Adrenal gland (tissue), 9 donors: ENCODE measurements at regions not wholly inside any gene's neighbourhood (a gene's known extent, or its start where the extent isn't known, plus 50 kb on each side); places are given as distances from the start of the nearest gene placed in this dataset.

Experiments
- DNase-seq, 7 donors: peaks; one replicate each; pipeline ENCODE4 v3.0.0-alpha.2; 2019 to 2020
- H3K27ac ChIP-seq, 5 donors: fragments of 200-600 bp; sonication (generic) in 4 of 5; 1 replicate in 3 of 5; 2 replicates in 2 of 5; pipeline versions ENCODE4 v1.5.1 to v1.8.0; 2016 to 2020; ENCODE audit warnings: mild to moderate bottlenecking in 1 of 5
- H3K27me3 ChIP-seq: fragments of 200-600 bp; 2 replicates; pipeline ENCODE4 v1.8.0; 2021
- H3K36me3 ChIP-seq, 2 donors: fragments of 200-600 bp; replicated peaks in 1 of 2; 1 replicate in 1 of 2; 2 replicates in 1 of 2; pipeline versions ENCODE4 v1.5.1 to v1.8.0; 2018 to 2022
- H3K4me1 ChIP-seq, 2 donors: fragments of 200-600 bp; replicated peaks in 1 of 2; 1 replicate in 1 of 2; 2 replicates in 1 of 2; pipeline versions ENCODE4 v1.5.1 to v1.8.0; 2018 to 2021
- H3K4me3 ChIP-seq, 4 donors: fragments of 200-600 bp; sonication (generic) in 3 of 4; one replicate each; pipeline ENCODE4 v1.5.1; 2016 to 2018
- H3K9me3 ChIP-seq, 3 donors: fragments of 200-600 bp; sonication (generic) in 1 of 3; replicated peaks in 1 of 3; 1 replicate in 2 of 3; 2 replicates in 1 of 3; pipeline versions ENCODE4 v1.5.1 to v1.8.0; 2016 to 2021
- CTCF ChIP-seq, 6 experiments: fragments of 450-650 bp in 4 of 6; fragments of 200-600 bp in 2 of 6; sonication (generic) in 1 of 6; IDR thresholded peaks; 1 replicate in 5 of 6; 2 replicates in 1 of 6; pipeline versions ENCODE4 v1.5.1 to v1.8.0; 2016 to 2021; ENCODE audit warnings: antibody characterized with exemption in 6 of 6, mild to moderate bottlenecking in 2 of 6, moderate library complexity in 1 of 6
- POLR2A ChIP-seq, 2 donors: fragments of 450-650 bp; IDR thresholded peaks; one replicate each; pipeline ENCODE4 v1.6.1; 2017; ENCODE audit warnings: antibody characterized with exemption in 2 of 2, mild to moderate bottlenecking in 2 of 2, moderate library complexity in 1 of 2
- WGBS, 4 donors: extraction: QIAGEN DNeasy Blood & Tissue Kit in 2 of 4; methylation state at CpG; one replicate each; pipeline versions ENCODE4 v1.1.5 to v1.1.7; 2013 to 2017; 5-methylcytosine and 5-hydroxymethylcytosine counted together
- intact Hi-C, 2 donors: fragments of 100-400 bp; cut with DNase I; formaldehyde crosslinking; loops; one replicate each; pipeline versions ENCODE4 v1.14.1 to v1.15.0; 2022 to 2023
- donor health status: healthy with polysubstance abuse.
- donor health status: Bipolar disorder and iron deficiency.
- donor health status: DM: yes; HTN: yes; CAD: no.
- donor health status: DM: no; HTN: no; CAD: no.
- donor health status: DM: no; HTN: no; CAD: no.

GRCh38 chr12:90428465-90428864 lies 526.5 kb downstream of the CCER1 start:
- no peaks in the 10 kb centered on the region for H3K36me3 ChIP-seq
- H3K27me3 ChIP-seq, result no peaks in the 10 kb centered on the region
- H3K27ac ChIP-seq, result no peak overlapping the region
- intact Hi-C loops, result no loop called here
- WGBS, 4 donors, result 49 to 62% (median 58%) methylated on average over 1 of the region's 1 CpG
- H3K9me3 ChIP-seq, result no peaks in the 10 kb centered on the region
- H3K4me3 ChIP-seq, result no peak overlapping the region
- TF ChIP-seq POLR2A (IDR thresholded peaks at IDR 0.05) (no peak), CTCF (IDR thresholded peaks at IDR 0.05) (no peak)
- no peak for DNase-seq
- H3K4me1 ChIP-seq, result no peaks in the 10 kb centered on the region

GRCh38 chr12:90423965-90424364 lies 531.0 kb downstream of the CCER1 start:
- DNase-seq, result no peak
- H3K27me3 ChIP-seq, result no peaks in the 10 kb centered on the region
- no peaks in the 10 kb centered on the region for H3K4me1 ChIP-seq
- no peaks in the 10 kb centered on the region for H3K36me3 ChIP-seq
- H3K4me3 ChIP-seq, result no peak overlapping the region
- no peaks in the 10 kb centered on the region for H3K9me3 ChIP-seq
- intact Hi-C loops, result no loop called here
- WGBS, 4 donors, result 48 to 50% (median 49%) methylated on average over 2 of the region's 2 CpGs
- TF ChIP-seq CTCF (IDR thresholded peaks at IDR 0.05), result no peak
- no peak for TF ChIP-seq POLR2A (IDR thresholded peaks at IDR 0.05)
- H3K27ac ChIP-seq, result no peak overlapping the region

GRCh38 chr12:90410962-90411361 lies 544.0 kb downstream of the CCER1 start:
- no peak for DNase-seq
- Histone ChIP-seq H3K27me3 (no peaks in the 10 kb centered on the region), H3K9me3 (no peaks in the 10 kb centered on the region), H3K4me3 (no peak overlapping the region), H3K27ac (no peak overlapping the region), H3K36me3 (no peaks in the 10 kb centered on the region), H3K4me1 (no peaks in the 10 kb centered on the region)
- intact Hi-C loops, result no loop called here
- WGBS, 4 donors, result 92 to 96% (median 95%) methylated on average over 32 to 33 of the region's 33 CpGs; no CpG with 5 or more reads in 1 of the 4 donors
- TF ChIP-seq CTCF (IDR thresholded peaks at IDR 0.05) (no peak), POLR2A (IDR thresholded peaks at IDR 0.05) (no peak)

- TF ChIP-seq CTCF (IDR thresholded peaks at IDR 0.05), result no peak
- TF ChIP-seq POLR2A (IDR thresholded peaks at IDR 0.05), result no peak
- intact Hi-C loops, result no loop called here
Observed at GRCh38 chr12:90407841-90408240, 547.1 kb downstream of the CCER1 start.

More at GRCh38 chr12:90407841-90408240, 547.1 kb downstream of the CCER1 start:
- no peak for DNase-seq
- WGBS, 4 donors, result 53 to 65% (median 60%) methylated on average over 2 of the region's 2 CpGs
- Histone ChIP-seq H3K27me3 (no peaks in the 10 kb centered on the region), H3K4me3 (no peak overlapping the region), H3K9me3 (no peaks in the 10 kb centered on the region), H3K4me1 (no peaks in the 10 kb centered on the region), H3K36me3 (no peaks in the 10 kb centered on the region), H3K27ac (no peak overlapping the region)
